Stomach smooth muscle (tissue), 2 donors: ENCODE measurements at regions not wholly inside any gene's neighbourhood (a gene's known extent, or its start where the extent isn't known, plus 50 kb on each side); places are given as distances from the start of the nearest gene placed in this dataset.
"Not testable (repeated sequence)": the region's sequence is repeated elsewhere in the genome, so short reads cannot be mapped to it uniquely, and the experiment has no call there.

ENCODE experiments used
- H3K27ac ChIP-seq: one replicate; pipeline ENCODE4 v1.7.0; 2013; ENCODE audit warnings: mild to moderate bottlenecking, low read length, inconsistent platforms
- H3K27me3 ChIP-seq, 2 donors: one replicate each; pipeline ENCODE4 v1.7.0; 2013; ENCODE audit warnings: low read length in 2 of 2; ENCODE audit not compliant: insufficient read depth in 2 of 2, control insufficient read depth in 1 of 2
- H3K36me3 ChIP-seq, 2 donors: one replicate each; pipeline ENCODE4 v1.7.0; 2013; ENCODE audit warnings: low read length in 2 of 2; ENCODE audit not compliant: control insufficient read depth in 2 of 2, insufficient read depth in 2 of 2
- H3K4me1 ChIP-seq: one replicate; pipeline ENCODE4 v1.7.0; 2013; ENCODE audit warnings: low read length; ENCODE audit not compliant: control insufficient read depth, insufficient read depth
- H3K4me3 ChIP-seq, 2 donors: one replicate each; pipeline ENCODE4 v1.7.0; 2013; ENCODE audit warnings: low read length in 2 of 2
- H3K9ac ChIP-seq, 2 donors: one replicate each; pipeline ENCODE4 v1.7.0; 2013; ENCODE audit warnings: low read length in 2 of 2, mild to moderate bottlenecking in 1 of 2
- H3K9me3 ChIP-seq, 2 donors: one replicate each; pipeline ENCODE4 v1.7.0; 2013; ENCODE audit warnings: low read length in 2 of 2; ENCODE audit not compliant: control insufficient read depth in 2 of 2
- donor health status: healthy.
- donor health status: Pancreatic carcinoma.

DNA sequence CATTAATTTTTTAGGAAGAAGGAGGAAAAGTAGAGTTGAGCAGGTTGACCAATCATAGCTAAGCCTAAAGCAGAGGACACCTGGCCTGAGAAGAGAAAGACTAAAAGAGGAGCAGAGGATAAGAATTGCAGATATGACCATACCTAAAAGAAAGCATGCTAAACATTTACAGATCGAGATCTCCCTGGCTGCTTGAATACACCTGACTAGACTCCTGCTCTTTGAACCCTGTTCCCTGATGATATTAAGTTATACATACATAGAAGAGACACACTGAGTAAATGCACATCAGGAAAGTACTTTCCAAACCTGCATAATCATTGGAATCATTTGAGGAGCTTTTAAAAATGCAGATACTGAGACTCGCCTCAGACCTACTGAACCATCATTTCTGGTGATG is 232.3 kb upstream of the ELL2 start:
- no peaks in the 10 kb centered on the region for H3K36me3 ChIP-seq
- H3K4me1 ChIP-seq, result no peaks in the 10 kb centered on the region
- H3K9me3 ChIP-seq, result no peaks in the 10 kb centered on the region
- no peak overlapping the region for H3K27ac ChIP-seq
- no peak overlapping the region for H3K4me3 ChIP-seq
- no peak overlapping the region for H3K9ac ChIP-seq
- H3K27me3 ChIP-seq, result no peaks in the 10 kb centered on the region

- no peaks in the 10 kb centered on the region for H3K9me3 ChIP-seq
- H3K4me3 ChIP-seq, result no peak overlapping the region
- H3K27ac ChIP-seq, result no peak overlapping the region
- no peak overlapping the region for H3K9ac ChIP-seq
- H3K27me3 ChIP-seq, result no peaks in the 10 kb centered on the region
- H3K36me3 ChIP-seq, result no peaks in the 10 kb centered on the region
- no peaks in the 10 kb centered on the region for H3K4me1 ChIP-seq
These were observed 228.3 kb upstream of the ELL2 start for GRCh38 chr5:96189987-96190386.

- H3K4me3 ChIP-seq, result no peak overlapping the region
- H3K36me3 ChIP-seq, result no peaks in the 10 kb centered on the region
- no peak overlapping the region for H3K9ac ChIP-seq
- H3K27me3 ChIP-seq, result no peaks in the 10 kb centered on the region
- H3K4me1 ChIP-seq, result no peaks in the 10 kb centered on the region
- H3K27ac ChIP-seq, result no peak overlapping the region
- no peaks in the 10 kb centered on the region for H3K9me3 ChIP-seq
These were observed 227.6 kb upstream of the ELL2 start for GRCh38 chr5:96189028-96189826.

DNA sequence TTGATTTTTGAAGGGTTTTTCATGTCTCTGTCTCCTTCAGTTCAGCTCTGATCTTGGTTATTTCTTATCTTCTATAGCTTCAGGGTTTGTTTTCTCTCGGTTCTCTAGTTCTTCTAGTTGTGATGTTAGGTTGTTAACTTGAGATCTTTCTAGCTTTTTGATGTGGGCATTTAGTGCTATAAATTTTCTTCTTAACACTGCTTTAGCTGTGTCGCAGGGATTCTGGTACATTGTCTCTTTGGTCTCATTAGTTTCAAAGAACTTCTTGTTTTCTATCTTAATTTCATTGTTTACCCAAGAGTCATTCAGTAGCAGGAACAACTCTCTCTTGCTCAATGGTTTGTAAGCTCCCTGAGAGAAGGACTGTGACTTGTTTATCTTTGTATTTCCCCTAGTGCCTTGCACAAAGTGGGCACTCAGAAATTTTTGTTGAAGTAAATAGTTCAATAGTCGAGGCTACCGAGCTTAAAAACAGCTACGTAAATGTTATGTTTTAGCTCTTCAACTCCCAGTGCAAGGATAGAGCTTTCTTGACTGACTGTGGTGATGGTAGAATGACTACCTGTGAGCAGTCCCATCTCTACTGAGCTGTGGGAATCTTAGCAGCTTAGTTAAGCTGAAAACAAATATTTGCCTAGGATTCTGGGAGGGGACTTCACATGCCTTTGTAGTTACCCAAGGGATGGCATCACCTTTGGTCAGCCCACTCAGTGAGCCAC is 225.8 kb upstream of the ELL2 start:
- no peaks in the 10 kb centered on the region for H3K36me3 ChIP-seq
- no peaks in the 10 kb centered on the region for H3K9me3 ChIP-seq
- H3K4me3 ChIP-seq, result no peak overlapping the region
- H3K9ac ChIP-seq, result no peak overlapping the region
- H3K27ac ChIP-seq, result no peak overlapping the region
- no peaks in the 10 kb centered on the region for H3K27me3 ChIP-seq
- H3K4me1 ChIP-seq, result no peaks in the 10 kb centered on the region

DNA sequence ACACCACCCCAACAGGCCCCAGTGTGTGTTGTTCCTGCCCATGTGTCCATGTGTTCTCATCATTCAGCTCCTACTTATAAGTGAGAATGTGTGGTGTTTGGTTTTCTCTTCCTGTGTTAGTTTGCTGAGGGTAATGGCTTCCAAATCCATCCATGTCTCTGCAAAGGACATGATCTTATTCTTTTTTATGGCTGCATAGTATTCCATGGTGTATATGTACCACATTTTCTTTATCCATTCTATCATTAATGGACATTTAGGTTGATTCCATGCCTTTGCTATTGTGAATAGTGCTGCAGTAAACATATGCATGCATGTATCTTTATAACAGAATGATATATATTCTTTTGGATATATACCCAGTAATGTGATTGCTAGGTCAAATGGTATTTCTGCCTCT is 222.9 kb upstream of the ELL2 start:
- not testable (repeated sequence) for H3K27me3 ChIP-seq, H3K9me3 ChIP-seq, H3K4me3 ChIP-seq

DNA sequence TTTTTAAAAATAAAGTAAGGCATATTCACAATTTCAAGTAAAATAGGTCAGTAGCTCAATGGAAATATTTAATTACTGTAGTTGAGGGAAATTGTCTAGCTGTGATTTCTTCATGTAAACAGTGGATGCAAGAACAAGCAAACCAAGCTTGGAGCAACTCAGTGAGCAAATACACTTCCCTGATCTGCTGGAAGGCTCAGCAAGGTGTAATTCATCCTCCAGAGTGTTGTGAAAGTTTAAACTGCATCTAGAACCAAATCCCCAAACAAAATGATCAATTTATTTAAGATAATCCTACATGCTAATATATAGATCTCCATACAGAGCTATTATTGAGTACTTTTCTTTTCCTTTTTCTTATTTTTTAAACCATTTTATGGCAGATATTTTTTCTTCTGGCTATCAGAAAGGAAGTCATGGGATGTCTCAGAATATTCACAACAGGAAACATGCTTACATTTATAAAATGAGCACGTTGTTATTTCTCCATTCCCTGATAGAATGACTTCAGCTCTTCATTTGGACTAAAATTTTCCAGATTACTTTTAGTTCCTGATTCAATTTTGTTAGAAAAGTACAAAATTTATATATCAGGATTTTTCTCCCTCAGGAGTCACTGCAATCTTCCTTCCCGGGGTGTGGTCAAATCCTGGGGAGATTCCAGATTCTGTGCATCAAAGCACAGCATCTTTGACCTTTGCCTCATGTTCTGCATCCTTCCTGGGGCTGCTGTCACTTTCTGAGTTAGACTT is 219.2 kb upstream of the ELL2 start:
- no peak overlapping the region for H3K4me3 ChIP-seq
- H3K9me3 ChIP-seq, result no peaks in the 10 kb centered on the region
- peaks cover 7% of the 10 kb centered on the region for H3K4me1 ChIP-seq
- no peak overlapping the region for H3K27ac ChIP-seq
- H3K9ac ChIP-seq, result no peak overlapping the region
- H3K27me3 ChIP-seq, result no peaks in the 10 kb centered on the region
- no peaks in the 10 kb centered on the region for H3K36me3 ChIP-seq

More for the DNA sequence above, 222.9 kb upstream of the ELL2 start:
- H3K27ac ChIP-seq, H3K9ac ChIP-seq, H3K4me1 ChIP-seq, H3K36me3 ChIP-seq: not testable (repeated sequence)

DNA sequence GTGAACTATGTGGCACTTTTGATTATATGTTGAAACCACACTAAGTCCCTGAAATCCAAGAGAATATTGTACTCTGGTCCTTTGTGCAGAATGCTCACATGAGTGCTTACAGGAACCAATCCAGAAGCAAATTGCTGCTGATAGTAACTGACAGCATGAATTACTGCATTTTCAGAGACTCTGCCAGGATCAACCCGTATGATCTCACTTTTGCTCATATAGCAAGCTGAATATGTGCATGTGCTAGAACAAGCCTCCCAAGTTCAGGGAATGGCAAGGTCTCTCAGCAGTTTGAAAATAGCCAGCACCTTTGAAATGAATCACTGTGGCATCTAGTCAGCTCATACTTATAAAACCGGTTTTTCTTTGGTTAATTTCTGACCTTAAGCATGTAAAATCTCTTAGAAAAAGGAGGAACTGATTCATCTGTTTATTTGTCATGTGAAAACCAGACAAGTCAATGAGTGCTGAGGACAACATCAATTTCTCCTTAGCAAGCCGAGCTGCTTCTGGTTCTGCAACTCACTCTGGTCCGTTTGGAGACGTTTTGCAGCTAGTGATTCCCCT is 215.7 kb upstream of the ELL2 start:
- no peak overlapping the region for H3K27ac ChIP-seq
- H3K4me1 ChIP-seq, result peaks cover 7% of the 10 kb centered on the region
- H3K36me3 ChIP-seq, result no peaks in the 10 kb centered on the region
- no peak overlapping the region for H3K4me3 ChIP-seq
- H3K9me3 ChIP-seq, result no peaks in the 10 kb centered on the region
- H3K27me3 ChIP-seq, result no peaks in the 10 kb centered on the region
- H3K9ac ChIP-seq, result no peak overlapping the region

GRCh38 chr5:96176022-96176421 is 214.4 kb upstream of the ELL2 start:
- H3K4me3 ChIP-seq, result no peak overlapping the region
- H3K27ac ChIP-seq, result no peak overlapping the region
- H3K36me3 ChIP-seq, result no peaks in the 10 kb centered on the region
- peaks cover 7% of the 10 kb centered on the region for H3K4me1 ChIP-seq
- H3K27me3 ChIP-seq, result no peaks in the 10 kb centered on the region
- H3K9ac ChIP-seq, result no peak overlapping the region
- H3K9me3 ChIP-seq, result no peaks in the 10 kb centered on the region

DNA sequence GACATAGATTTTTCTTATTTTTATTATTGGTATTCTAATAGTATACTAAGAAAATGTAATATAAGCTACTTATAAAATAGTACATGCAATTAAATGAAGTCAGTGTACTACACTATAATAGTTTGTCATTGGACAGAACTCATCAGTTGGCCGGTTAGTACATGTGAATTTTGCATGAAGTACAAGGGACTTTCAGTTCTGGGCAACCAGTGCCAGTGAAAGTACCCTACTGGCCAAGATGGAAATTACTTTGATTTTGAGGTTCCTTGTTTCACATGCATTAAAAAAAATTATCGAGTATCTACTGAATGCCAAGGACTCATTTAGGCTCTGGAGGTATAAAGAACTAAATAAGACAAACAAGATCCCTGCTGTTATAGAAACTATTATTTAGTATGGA is 213.4 kb upstream of the ELL2 start:
- Histone ChIP-seq H3K4me1 (peaks cover 7% of the 10 kb centered on the region), H3K27ac (no peak overlapping the region), H3K27me3 (no peaks in the 10 kb centered on the region), H3K36me3 (no peaks in the 10 kb centered on the region), H3K9me3 (no peaks in the 10 kb centered on the region), H3K4me3 (no peak overlapping the region), H3K9ac (no peak overlapping the region)

GRCh38 chr5:96173366-96173765 is 211.7 kb upstream of the ELL2 start:
- H3K4me1 ChIP-seq, result peaks cover 7% of the 10 kb centered on the region
- no peaks in the 10 kb centered on the region for H3K27me3 ChIP-seq
- no peaks in the 10 kb centered on the region for H3K36me3 ChIP-seq

More at GRCh38 chr5:96173366-96173765, 211.7 kb upstream of the ELL2 start:
- H3K9ac ChIP-seq, result no peak overlapping the region
- no peaks in the 10 kb centered on the region for H3K9me3 ChIP-seq
- H3K27ac ChIP-seq, result no peak overlapping the region
- no peak overlapping the region for H3K4me3 ChIP-seq
